ENCODE measurements at regions not wholly inside any gene's neighbourhood (a gene's known extent, or its start where the extent isn't known, plus 50 kb on each side); places are given as distances from the start of the nearest gene placed in this dataset.
"Not testable (repeated sequence)": the region's sequence is repeated elsewhere in the genome, so short reads cannot be mapped to it uniquely, and the experiment has no call there.

DNA sequence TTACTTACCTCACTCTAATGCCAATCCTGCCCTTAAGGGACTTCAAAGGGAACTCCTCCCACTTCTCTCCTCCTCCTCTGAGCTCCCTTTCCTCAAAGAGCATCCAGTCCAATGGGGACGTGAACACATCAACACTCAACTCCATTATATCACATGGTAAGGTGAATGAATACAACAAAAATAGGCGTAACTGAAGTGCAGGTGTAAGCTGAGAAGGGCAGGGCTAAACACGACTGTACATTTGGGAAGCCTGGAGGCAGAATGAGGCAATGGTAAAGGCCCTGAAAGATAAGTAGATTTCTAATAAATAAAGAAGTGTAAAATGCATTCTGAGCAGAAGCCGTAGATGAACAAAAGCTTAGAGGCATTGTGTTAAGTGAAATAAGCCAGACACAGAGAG lies 226.1 kb upstream of the TRIB2 start:
- DNase-seq (ENCODE audit: low spot score), result no peak

DNA sequence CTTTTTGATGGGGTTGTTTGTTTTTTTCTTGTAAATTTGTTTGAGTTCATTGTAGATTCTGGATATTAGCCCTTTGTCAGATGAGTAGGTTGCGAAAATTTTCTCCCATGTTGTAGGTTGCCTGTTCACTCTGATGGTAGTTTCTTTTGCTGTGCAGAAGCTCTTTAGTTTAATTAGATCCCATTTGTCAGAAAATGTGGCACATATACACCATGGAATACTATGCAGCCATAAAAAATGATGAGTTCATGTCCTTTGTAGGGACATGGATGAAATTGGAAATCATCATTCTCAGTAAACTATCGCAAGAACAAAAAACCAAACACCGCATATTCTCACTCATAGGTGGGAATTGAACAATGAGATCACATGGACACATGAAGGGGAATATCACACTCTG lies 224.4 kb upstream of the TRIB2 start:
- not testable (repeated sequence) for DNase-seq (ENCODE audit: low spot score)

DNA sequence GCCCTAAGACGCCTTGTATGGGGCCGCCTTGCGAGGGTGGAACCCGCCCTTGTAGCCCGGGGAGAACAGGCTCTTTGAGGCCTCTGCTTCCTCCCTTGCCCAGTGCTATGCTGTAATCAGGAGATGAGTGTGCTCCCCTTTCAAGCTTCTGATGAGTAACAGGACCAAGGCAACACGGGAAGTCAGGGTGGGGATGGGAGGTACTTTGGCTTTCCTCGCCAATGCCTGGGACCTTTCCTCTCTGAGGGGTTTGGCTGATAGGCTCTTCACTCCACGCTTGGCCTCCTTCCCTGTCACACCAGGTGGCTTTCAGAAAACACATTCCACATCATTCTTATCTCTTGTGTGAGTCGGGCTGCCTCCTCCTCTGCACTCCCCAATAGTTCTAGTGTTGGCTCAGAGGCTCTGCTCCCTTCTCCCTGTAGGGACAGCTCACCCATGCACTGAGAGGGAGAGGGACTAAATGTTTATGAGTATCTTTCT lies 223.7 kb upstream of the TRIB2 start:
- DNase-seq (ENCODE audit: low spot score), result peak; percentile 78

DNA sequence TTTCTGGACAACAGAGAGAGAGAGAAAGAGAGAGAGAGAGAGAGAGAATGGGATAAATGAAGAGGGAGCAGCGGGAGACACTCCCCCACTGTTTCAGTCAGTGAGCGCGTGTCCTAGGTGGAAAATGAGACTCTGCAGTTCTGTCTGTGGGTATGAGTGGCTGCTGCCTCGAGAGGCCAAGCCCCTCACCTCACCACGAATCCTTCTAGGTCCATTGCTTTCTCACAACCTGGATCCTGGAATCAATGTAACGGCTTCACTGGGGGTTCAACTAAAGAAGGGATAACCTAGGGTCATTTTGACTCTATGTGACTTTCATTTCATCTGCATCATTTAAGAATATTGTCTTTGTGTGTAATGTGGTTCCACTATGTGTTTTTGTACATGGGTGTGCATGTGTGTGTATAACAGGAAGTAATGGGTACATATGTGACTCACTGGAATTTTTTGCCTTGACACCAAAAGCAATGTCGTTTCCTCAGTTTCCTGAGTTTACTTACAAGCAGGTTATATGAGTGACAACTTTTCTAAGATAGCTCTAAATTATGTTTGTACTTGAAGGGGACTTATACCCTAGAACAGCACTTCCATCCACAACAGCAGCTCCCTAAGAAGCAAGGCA lies 221.4 kb upstream of the TRIB2 start:
- DNase-seq (ENCODE audit: low spot score), result no peak

DNA sequence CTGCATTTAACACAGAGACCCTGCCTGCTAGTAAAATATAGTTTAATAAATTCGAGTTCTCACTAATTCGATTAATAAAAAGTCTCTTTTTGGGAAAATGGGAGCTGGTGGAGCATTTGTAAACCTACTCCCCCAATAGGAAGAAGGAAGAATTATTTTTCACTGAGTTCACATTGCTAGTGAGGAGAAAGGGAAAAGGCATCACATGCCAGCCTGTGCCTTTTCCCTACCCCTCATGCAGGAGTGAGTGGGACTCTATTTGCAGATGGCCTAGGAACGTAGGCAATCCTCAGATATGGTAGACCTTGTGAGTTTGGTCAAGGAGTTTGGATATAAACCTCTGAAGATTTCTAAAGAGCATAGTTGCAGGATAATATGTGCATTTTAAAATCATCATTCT lies 218.4 kb upstream of the TRIB2 start:
- DNase-seq (ENCODE audit: low spot score), result no peak

DNA sequence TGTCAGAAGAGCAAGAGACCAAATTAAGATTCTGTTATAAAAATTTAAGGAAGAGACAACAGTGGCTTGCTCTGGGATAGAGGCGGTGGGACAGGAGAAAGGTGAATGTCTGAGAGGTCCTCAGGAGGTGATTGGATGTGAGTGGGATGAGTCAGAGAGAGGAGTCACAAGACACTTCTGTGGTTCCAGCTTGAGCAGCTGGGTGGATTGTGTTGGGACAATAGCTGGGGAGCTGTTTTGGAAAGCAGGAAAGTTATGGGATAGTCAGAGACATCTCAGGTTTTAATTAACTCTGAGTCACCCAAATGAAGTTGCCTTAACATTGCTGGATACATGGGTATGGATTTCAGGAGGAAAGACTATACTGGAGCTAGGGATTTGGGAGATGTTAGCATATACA lies 218.0 kb upstream of the TRIB2 start:
- DNase-seq (ENCODE audit: low spot score), result no peak

DNA sequence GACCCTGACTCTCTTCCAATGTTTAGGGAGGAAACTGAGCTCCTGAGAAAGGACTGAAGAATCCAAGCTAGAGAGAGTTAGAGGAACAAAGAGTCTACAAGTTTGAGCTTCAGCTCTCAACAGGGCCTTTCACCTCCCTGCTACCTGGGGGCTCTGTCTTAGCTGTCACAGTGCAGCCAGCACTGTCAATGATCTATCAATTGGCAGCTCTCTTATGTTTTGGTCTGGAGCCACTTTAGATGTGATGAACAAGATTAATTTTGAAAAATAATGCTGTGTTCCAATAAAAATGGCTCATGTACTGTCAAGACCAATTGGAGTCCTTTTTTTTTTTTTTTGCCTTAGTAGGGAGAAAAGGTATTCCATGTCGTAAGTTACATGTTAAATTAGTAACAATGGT lies 215.8 kb upstream of the TRIB2 start:
- no peak for DNase-seq (ENCODE audit: low spot score)

DNA sequence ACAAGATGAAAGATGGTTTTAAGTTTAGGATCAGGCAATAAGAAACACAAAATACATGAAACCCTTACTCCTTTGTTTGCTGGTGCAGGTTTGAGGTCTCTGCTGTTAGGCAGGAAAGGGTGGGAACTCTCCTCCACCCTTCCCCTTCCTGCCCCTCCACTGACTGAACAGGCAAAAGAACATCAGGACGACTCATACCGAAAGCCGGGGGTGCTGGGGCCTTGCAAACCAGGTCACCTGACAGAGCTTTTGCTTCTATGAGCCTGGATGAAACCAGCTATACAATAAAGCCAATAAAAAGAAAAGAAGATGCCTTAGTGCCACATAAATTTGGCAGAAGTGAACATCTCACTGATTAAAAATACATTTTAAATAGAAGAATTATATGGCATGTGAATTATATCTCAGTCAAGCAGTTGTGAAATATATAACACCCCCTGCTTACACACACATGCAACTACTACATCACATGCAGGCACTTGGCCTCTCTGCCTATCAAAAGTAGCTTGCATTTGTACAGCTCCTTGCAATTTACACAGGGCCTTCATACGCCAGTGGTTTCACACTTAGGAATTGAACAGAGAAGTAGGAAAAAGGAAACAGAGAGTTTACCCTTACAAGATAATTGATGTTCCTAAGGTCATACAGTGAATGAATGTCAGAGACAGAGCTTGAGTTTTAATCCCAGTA lies 215.1 kb upstream of the TRIB2 start:
- peak; percentile 38 for DNase-seq (ENCODE audit: low spot score)

DNA sequence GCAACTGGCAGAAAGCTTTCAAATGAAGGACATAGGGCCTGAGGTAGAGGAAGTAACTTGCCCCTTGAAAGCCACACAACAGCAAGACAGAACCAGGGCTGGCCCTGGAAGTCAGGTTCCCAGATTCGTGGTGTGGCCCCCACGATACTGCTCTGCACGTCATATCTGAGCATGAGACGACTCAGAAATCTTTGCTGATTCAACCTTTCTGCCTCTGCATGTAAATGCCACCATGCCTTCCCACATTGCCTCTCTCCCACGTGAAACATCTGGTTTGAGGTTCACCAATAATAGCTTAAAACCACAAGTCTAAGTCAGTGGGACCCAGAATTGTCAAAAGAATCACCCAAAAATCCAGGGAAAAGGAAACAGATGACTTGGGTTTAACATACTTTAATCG lies 214.0 kb upstream of the TRIB2 start:
- no peak for DNase-seq (ENCODE audit: low spot score)

DNA sequence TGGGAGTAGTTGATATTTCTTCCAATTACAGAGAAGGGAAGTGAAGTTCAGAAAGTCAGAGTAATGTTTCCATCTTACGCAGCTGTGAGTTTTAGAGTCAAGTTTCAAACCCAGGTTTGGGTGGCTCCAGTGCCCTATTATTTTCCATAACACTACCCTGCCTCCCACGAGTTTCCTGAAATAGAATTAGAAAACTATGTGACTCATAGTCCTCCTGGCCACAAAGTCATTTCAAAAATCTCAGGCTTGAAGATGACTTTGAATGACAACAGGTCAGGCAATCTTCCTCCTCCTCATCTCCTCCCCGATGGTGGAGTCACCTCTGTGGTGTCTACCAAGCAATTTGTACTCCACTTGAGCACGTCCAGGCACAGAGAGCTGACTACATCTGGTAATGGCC lies 212.3 kb upstream of the TRIB2 start:
- DNase-seq (ENCODE audit: low spot score), result no peak

DNA sequence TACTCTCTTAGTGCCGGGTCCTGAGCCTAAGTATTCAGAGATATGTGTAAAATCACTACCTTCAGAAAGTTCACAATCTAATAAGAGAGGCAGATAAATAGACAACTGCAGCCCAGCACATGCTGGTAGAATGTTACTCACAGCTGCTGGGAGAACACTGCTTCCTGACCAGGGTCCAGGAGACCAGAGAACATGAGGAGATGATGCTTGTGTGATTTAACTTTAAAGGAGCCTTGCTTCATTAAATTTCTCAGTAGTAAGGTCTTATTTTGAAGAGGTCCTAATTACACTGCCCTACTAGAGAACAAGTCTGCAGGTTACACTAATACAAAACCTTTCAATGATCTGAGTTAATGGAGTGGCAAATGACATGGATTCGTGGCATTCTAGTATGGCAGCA lies 209.9 kb upstream of the TRIB2 start:
- no peak for DNase-seq (ENCODE audit: low spot score)

DNA sequence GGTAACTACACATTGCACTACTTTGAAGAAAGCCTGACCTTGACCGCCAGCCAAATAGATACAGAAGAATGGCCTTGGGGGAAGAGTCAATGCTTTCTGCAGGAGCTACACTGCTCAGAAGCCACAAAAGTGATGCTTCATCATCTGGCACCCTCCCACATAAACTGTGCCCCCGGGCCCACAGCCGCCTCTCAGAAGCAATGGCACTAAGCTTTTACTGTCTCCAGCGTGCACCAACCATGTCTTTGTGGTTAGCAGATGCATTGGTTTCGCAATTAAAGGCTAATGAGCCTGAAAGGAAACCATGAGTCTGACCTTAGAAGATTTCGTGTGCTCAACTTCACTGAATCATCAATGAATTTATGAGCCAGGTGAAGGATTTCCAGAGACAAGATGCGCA lies 209.4 kb upstream of the TRIB2 start:
- no peak for DNase-seq (ENCODE audit: low spot score)

DNA sequence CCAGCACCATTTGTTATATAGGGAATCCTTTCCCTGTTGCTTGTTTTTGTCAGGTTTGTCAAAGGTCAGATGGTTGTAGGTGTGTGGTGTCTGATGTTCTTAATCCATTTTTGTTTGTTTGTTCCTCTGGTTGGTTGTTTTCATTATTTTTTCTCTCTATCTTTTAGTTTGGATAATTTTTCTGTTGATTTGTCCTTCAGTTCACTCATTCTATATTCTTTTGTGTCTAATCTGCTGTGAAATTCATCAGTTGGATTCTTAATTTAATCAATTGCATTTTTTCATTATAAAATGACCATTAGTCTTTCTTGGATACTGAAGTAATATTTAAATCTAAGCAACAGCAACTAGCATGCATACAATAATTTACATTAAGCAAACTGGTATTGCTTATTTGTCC lies 206.7 kb upstream of the TRIB2 start:
- DNase-seq (ENCODE audit: low spot score), result no peak

DNA sequence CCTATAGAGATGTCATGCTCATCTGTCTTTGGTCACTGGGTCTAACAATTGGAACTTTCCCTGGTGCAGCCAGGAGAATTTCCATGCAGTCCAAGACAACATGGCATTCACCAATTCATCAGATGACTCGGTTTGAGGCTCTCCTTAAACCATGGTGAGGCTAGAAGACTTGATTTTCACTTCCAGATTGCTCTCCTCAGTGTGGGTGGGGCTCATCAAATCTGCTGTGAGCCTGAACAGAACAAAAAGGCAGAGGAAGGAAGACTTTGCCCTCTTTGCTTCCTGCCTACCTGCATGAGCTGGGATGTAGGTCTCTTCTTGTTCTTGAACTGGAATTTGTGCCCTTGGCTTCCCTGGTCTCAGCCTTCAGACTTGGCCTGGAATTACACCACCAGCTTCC lies 203.4 kb upstream of the TRIB2 start:
- DNase-seq (ENCODE audit: low spot score), result no peak

DNA sequence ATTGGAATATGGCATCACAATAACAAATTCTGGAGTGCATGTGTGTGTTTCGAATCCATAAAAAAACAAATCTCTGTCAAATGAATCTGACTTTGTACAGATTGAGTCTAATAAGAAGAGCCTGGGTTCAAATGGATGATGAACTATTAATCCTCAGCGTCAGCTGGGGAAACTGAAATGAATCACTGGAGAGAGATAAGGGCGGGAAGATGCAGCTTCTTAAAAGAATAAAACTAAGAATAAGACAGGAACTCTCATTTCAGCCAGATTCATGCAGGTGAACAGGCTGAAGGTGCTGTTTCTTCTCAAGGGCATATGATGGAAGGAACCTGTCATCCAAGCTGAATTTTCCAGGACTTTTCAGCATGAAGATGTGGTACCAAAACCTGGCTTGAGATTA lies 202.6 kb upstream of the TRIB2 start:
- DNase-seq (ENCODE audit: low spot score), result no peak

DNA sequence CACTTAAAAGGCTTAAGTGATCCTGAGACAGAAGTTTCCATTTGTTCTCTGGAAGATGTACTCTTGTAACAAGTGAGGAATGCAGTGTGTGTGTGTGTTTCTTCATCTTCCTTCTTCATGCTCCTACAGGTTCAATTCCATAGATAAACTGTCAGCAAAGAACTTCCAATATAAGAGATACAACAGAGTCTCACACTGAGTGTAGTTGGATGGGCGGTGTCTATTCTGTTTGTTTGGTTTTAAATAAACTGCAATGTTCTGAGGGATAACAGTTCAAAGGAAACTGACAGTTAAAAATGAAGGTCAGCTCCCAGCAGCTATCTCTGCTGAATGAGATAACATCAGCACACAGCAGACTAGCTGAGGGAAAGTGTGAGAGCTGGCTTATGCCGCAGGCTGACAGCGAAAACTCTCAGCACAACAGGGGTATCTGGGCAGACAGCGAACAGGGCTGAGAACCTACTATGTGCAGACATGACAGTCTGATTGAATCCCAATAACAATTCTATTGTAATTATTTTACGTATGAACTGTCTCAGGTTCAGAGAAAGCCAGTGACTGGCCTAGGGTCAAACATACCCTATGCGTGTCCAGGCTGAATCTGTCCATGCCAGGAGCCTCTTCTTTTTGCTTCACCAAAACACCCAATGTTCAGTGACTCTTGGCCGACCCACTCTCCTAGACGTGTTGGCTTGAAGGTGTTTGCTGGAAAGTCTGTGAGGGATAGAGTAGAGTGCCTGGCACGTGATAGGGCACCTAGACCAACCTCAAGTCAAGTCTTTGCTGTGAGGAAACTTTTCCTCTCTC lies 201.9 kb upstream of the TRIB2 start:
- peak; percentile 83 for DNase-seq (ENCODE audit: low spot score)

DNA sequence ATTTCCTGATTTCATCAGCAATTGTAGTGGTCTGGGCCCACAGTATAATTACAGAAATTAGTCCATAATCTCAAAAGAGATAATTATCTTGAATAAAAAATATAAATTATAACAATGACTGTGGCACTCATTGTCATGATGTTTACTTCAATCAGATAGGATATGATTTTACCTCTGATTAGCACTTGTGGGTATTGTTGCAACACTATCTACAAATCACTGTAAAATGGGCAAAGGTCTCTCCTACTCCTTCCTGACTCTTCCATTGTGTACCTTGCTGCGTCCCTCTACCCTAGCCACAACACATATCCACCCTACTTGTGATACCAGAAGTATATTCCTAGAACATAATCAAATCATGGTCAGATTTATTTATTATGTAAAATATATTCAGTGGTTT lies 200.9 kb upstream of the TRIB2 start:
- no peak for DNase-seq (ENCODE audit: low spot score)

DNA sequence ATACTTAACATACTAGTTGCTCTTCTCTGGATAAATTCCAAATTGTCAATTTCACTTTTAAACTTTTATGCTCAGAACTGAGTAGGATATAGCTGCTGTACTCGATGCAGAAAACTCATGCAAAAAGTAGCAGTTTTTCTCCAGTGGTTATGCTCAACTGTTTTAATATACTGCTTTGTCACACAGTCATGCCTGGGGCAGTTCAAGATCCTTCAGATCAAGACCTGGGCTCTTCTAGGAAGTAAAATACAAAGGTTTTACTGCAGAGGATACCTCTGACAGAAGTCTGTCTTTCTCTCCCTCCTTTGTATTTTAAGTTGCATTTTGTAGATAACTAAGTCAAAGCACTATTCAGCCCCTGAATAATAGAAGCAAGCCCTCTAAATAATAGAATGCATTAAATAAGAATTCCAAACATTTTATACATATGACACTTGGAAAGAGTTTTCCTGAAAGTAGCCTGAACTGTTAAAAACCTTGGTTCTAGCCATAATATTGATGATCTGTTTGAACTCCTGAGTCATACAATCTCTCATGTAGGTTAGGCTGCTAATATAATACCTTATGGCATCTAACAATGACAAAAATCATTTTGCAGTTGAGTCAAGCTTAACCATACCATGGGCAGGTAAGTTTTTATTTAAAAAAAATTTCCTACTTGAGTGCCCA lies 183.3 kb upstream of the TRIB2 start:
- DNase-seq (ENCODE audit: low spot score), result peak; percentile 39

DNA sequence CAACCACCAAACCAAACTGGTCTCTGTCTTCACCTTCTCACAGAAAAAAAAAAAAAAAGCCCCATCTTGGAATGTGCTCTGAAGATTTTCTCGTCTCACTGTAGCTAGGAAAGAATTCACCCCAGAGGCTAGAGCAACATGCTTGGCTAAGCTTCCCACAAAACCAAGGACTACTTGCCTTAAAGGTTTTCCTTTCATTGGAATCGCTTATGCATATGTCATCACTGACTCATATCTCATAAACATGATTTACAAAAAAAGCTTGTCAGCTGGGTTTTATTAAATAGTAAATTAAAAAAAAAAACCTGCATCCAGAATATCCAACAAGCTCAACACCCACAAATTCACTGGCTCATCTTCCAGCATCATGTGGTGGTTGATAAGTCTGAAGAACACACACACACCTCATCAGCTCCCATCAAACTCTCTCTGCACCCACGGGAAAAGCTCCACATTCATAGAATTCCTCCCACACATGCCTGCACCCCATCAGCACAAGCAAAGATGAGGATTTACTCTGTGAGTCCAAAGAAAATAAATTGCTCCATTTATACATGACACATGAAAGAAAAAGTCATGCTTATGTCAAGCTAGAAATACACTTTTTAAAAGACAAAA lies 182.0 kb upstream of the TRIB2 start:
- peak; percentile 93 for DNase-seq (ENCODE audit: low spot score)

DNA sequence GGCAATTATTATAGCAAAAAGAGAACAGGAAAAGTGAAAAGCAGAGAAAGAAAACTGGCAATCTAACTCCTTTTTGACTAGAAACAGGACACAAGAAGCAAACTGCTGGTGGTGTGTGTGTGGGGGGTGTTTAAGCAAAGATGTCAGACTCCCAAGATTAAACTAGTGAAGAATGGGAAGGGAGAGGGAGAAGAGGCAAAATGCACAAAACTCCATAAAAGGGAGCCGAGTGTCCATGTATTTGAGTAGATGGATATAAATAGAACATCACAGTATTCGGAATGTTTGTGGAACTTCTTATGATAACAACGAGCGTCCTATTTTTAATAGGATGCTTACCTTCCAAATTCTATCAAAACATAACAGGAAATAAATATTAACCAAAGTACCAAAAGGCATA lies 179.8 kb upstream of the TRIB2 start:
- peak; percentile 59 for DNase-seq (ENCODE audit: low spot score)

DNA sequence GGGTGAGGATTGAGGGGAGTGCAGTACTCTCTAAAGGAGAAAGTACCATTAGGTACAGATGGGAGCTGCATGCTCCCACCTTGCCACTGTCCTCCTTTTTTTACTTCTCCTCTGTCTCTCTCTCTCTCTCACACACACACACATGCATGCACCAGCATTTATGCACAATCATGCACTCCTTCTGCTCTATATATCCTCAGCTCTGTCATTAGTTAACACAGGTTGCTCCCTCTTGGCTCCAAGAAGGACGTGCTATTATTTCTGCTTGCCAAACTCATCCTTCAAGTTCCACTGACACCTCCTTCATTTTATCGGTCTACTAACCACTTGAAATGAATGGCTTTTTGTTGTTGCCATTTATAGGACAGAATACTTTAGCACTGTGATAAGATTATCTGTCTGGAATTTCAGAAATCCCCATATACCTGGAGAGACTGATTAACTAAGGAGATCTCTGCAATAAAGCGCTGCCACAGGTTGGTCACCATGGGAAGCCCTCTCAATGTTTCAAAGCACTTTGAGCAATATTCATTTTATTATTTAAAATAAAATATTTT lies 178.5 kb upstream of the TRIB2 start:
- DNase-seq (ENCODE audit: low spot score), result no peak

DNA sequence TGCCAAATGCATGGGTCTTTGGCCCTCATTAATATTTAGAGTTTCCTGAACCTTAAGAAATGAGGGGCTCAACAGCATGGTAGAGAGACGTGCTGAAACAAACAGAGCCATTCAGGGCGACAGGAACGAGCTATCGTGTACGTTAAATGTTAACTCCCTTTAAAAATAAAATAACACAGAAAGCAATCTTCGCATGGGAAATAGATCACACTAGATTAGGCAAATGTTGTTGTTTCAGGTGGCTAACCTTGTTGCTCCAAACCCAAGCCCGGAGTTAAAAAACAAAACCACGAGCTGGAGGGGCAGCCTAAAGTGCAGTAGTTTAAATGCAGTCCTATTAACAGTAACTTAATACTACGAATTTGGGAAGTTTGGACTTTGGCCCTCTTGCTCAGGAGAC lies 177.4 kb upstream of the TRIB2 start:
- no peak for DNase-seq (ENCODE audit: low spot score)
